Activated CD8-positive, alpha-beta memory T cell treated with anti-CD3 and anti-CD28 coated beads for 4 hours (primary cell): ENCODE measurements at regions not wholly inside any gene's neighbourhood (a gene's known extent, or its start where the extent isn't known, plus 50 kb on each side); places are given as distances from the start of the nearest gene placed in this dataset.
"Not testable (repeated sequence)": the region's sequence is repeated elsewhere in the genome, so short reads cannot be mapped to it uniquely, and the experiment has no call there.

Source experiments
- DNase-seq, 2 donors: peaks; one replicate each; pipeline ENCODE4 v3.0.0-alpha.2; 2020; ENCODE audit warnings: low read depth in 2 of 2

DNA sequence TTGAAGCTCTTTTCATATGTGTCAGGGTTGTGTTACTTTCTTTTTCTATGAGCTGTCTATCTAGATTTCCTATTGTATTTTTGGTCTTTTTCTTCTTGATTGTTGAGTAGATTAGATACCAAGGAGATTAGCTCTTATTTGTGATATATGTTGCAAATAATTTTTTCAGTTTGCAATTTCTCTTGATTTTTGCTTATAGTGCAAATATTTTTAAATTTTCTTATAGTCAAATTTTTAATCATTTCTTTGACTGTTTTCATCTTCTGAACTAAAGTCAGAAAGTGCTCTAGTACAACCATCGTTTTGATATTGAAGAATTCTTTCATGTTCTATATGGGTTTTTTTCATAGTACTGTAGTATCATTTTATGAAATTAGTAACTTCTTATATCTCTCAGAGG, 193.7 kb downstream of the OSTF1 start:
- DNase-seq = no peak

DNA sequence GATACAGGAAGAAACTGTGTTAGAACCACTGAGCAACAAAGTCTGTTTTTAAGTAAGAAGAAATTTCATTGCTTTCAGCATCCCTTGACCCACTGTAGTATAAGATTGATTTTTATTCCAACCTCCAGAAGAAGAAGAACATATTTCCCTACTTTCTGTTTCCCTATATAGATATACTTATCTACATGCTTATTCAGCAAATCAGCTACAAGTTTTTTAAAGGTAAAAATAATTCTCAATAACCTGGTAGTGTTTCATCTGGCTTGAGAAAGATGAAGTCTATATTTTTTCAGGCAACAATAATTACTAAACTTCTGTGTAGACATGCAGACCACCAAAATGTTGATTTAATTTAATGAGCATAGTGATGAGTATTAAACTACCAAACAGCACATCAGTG, 201.0 kb downstream of the OSTF1 start:
- DNase-seq = no peak

DNA sequence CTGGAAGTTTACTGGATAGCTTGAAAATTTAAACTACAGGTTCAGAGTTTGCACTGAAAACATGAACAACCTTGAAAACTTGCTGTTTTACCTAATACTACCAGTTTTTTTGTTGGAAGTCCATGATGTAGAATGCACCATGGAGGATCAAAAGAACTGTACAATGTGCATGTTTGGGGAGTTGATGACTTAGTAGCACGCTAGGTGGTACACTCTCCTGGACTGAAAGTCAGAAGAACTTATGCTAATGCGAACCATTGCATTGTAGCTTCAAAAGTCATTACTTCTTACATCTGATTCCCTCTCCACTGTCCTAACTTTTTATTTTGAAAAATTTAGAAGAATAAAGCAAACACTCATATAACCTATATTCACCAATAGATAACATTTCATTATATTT, 211.0 kb downstream of the OSTF1 start:
- DNase-seq = no peak

DNA sequence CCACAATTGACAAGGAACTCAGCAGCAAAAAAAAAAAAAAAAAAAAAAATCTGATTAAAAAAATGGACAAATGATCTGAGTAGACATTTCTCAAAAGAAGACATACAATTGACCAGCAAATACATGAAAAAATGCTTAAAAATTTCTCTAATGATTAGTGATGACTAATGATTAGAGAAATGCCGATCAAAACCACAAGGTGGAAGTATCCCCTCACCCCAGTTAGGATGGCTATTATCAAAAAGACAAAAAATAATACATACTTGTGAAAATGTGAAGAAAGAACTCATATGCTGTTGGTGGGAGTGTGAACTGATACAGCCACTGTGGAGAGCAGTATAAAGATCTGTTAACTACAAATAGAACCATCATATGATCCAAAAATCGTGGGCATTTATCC, 245.3 kb downstream of the OSTF1 start:
- no peak for DNase-seq

DNA sequence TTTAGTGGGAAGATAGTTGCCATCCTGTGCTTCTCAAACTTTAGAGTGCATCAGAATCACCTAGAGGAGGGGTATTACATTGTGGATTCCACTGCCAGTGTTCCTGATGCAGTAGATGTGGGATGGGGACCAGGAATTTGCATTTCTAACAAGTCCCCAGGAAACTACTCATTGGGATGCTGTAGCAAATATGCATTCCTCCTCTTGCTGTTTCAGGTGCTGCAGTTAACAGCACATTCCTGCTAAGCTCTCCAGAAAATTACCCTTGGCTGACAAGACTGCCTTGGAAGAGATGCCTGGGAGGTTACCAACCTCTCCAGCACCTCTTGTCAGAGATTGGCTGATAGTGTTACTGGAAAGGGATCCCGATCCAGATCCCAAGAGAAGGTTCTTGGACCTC, 270.5 kb downstream of the OSTF1 start:
- DNase-seq = no peak

DNA sequence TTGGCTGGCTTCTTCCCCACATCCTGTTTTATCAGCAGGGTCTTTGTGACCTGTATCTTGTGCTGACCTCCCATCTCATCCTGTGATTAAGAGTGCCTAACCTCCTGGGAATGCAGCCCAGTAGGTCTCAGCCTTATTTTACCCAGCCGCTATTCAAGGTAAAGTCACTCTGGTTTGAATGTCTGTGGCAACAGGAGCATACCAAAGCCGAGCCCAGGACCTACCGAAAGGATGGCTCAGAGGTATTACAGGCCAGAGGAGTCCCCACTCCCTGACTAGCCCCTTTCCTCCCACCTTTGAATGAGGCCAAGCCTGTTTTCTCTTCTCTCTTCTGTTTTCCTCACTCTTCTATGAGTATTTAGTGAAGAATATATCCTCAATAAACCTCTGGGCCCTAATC, 271.3 kb downstream of the OSTF1 start:
- no peak for DNase-seq

DNA sequence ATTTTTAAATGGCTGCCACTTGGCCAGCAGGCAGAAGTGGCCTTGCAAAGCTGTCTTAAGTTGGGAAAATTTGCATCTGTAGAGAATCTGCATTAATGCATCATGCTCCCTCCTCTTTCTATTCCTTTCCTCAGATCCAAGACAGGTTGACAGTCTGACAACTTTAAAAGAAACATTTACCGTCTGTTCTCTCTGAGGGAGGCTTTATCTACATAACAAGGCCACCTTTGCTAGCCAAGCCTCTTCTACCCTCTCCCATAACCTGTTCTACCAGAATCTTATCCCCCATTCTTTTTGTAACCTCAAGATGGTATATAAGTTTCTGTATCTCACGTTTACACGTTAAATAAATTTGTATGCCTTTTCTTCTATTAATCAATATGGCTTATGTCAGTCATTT, 271.9 kb downstream of the OSTF1 start:
- no peak for DNase-seq

DNA sequence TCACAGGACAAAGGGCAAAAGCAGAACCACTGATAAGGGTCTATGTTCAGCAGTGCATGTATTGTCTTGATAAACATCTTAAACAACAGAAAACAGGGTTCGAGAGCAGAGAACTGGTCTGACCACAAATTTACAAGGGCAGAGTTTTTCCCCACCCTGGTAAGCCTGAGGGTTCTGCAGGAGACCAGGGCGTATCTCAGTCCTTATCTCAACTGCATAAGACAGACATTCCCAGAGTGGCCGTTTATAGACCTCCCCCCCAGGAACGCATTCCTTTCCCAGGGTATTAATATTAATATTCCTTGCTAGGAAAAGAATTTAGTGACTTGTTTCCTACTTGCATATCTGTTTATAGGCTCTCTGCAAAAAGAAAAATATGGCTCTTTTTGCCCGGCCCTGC, 274.1 kb downstream of the OSTF1 start:
- not testable (repeated sequence) for DNase-seq

DNA sequence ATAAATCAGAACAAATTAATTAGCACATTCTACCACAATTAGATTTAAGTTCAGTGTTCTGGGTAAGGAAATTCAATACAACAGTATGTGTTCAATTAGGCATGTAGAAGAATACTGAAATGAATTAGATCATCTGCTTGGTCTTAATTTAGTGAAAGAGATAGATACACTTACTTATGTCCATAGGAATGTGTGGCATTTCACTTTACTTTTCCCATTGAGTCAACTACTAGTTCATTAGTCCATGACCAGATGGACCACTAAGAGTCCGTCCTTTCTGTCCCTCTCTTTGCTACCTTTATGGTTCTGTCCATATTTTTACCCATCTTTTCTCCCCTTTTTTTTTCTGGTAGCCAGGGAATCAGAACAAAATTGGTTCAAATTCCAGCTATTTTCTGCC, 276.9 kb downstream of the OSTF1 start:
- DNase-seq = no peak

DNA sequence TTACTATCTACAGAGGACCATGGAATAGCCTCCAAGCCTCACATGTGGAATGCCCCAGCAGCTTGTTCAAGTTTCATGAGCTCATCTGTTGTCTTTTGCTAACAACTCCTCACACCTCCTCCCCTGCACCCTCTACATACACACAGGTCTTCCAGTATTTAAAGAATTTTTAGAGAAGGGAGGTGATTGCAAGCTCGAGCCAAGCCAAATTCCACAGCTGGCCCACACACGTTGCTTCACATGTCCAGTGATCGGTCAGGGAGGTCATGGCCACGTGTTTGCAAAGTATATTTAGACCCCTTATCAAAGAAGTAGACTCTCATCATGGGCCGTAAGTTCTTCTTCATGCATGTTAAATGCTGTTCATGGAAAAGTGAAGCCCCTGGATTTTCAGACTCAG, 281.7 kb downstream of the OSTF1 start:
- no peak for DNase-seq

DNA sequence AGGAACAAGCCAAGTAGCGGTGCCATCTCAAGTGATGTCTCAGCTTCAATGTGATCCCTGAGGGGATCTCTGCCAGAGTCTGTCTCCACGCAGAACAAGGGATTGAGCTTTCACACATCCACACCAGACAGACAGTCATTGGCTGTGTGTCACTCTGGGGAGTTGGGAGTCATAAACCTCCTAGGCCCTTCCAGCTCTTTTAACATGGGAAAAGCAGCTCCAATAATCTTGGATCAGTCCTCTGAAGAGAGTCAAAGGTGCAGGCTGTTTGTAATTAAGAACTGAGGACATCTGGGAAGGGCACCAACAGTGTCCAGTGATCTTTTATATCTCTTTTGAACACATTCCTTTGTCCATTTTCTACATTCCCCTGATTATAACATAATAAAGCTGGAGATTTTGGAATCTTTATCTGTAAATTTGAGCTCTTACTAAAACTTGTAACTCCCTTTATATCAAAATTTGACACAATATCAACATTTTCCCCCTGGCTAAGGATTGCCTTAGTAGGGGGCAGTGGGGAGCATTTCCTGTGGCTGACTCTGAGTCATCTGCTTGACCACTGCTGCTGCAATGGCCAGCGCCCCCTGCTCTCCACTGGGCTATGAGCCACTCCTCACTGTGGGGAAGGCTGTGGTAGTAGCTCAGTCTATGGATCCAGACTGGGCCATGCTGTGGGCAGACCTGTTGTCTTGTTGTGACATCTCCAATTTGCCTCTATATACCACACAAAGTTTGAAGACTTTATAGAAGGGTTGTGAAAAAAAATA, 284.4 kb downstream of the OSTF1 start:
- no peak for DNase-seq

DNA sequence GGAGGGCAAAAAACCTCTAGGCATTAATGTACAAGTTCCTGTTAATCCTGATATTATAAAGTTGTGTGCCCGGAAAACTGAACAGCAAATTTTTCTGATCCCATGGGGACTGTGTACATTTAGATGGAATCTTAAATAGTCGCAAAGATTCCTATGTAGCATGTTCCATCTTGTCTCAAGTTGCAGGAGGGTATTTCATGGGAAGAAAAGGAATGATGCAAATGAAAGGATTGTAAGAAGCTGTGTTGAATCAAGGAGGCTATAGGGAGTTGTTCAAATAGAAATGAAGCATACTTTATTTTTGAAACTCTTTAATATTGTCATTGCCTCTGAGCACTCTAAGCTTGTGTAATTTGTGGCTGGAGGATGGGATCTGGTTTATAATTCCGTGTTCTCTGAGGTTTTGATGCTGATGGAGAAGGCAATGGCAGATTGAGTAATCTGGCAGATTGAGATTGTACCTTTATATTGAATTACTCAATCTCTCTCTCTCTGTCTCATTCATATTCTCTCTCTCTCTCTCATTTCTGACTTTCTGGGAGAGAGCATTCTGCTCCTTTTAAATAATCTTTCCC, 288.5 kb downstream of the OSTF1 start:
- DNase-seq = no peak

DNA sequence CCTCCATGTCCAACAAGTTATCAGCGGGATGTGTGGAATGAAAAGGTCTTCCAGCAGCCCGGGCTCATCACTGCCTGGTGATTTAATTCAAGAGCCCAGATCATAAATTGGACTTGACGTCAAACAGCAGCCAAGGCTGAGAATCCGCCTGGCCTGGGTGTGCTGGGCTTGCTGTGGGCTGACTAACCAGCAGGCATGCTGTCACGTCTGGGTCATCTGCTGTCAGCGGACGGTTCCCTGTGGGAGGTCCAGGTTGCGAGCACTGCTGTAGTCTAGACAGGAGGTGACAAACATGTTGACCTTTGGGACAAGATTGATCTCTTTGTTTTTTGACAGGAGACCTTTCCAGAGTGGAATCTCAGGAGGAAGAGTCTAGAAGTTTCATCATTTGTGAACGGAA, 289.7 kb downstream of the OSTF1 start:
- no peak for DNase-seq

DNA sequence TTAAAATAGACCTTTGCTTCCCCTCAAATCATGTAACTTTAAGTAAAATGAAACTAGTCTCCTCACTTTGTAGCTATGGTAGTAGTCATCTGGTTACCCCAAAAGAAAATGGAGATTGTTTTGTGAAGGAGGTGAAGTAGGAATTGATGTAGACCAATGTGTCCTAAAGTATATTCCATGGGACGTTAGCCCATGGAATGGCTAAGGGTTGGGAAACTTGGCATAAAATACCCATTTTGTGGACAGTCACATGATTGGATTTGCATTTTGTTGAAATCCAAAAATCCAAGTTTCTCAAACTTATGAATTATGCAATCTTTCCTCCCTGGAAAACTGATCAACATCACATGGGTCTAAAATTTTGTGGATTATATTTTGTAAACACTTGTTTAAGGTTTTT, 290.6 kb downstream of the OSTF1 start:
- DNase-seq = no peak

DNA sequence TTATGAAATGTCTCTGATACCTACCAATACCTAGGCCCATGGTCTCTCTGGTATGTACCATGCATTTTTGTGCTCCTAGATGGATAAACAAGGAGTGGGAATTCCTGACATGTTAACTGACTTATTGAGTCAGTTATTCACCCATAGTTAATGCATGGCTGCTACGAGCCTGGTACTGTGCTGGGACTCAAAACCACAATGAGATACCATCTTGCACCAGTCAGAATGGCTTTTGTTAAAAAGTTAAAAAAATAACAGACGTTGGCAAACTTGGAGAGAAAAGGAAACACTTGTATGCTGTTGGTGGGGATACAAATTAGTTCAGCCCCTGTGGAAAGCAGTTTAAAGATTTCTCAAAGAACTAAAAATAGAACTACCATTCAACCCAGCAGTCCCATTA, 293.8 kb downstream of the OSTF1 start:
- no peak for DNase-seq

DNA sequence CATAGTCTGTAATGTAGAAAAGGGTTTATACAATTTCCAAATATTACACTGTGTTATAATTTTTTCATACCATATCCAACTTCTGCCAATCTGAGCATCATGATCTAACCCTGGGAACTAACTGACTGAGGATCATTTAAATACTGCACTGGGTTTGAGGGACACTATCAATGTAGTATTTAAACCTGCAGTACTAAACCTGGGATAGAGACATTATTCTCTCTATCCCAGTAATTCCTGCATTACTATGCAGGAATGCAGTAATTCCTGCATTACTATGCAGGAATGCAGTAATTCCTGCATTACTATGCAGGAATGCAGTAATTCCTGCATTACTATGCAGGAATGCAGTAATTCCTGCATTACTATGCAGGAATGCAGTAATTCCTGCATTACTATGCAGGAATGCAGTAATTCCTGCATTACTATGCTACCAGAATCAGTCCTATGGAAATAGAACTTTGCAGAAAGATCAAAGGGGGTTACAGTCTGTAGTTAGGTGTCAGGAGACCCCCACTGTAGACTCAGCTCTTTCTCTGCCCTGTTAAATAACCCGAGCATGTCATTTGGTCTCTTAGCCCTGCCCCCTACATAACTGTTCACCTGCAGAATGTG, 295.2 kb downstream of the OSTF1 start:
- DNase-seq = not testable (repeated sequence)

DNA sequence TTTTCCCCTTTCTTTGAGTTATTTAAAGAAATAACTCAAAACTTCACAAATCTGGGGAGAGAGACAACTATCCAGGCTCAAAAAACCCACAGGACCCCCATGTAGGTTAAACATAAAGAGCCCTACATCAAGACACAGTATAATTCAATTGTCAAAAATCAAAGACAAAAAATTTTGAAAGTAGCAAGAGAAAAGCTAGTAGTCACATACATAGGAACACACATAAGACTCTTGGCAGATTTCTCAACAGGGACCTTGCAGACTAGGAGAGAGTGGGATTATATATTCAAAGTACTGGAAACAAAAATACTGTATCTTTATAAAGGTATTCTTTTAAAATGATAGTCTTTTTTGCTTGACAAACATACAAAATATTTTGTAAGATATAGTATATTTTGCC, 296.9 kb downstream of the OSTF1 start:
- no peak for DNase-seq

DNA sequence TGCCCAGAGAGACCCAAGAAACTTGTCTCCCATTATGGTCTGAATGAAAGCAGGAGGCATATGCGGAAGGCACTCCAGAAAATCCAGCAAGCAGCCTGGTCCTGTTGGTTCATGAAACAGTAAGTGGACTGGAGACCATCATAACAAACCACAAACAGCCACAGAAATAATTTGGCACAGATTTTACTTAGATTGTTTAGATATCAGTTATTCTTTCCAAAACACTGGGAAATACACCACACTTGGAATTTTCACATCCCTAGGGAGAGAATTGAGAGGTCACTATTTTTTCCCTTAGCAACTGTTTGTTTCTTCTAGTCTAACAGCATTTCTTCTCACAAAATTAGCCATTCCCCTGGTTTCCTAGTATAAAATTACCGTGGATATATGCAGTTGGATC, 300.8 kb downstream of the OSTF1 start:
- no peak for DNase-seq

DNA sequence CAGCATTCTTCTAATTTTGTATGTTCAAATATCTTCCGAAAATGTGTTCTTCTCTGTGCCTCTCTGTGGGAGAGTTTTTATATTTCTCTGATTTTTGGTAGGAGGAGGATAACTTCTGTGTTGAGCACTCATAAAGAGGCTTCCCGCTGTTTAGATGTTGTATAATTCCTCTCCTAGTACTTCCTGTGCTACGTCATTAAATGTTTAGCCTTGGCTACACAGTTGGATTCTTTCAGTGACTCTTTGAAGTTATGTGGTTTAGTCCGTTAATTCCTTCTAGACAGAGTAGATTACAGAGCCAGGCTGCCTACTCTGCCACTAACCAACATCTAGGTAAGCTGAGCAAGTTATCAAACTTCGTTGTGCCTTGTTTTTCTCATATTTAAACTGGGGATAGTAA, 302.6 kb downstream of the OSTF1 start:
- DNase-seq = no peak

DNA sequence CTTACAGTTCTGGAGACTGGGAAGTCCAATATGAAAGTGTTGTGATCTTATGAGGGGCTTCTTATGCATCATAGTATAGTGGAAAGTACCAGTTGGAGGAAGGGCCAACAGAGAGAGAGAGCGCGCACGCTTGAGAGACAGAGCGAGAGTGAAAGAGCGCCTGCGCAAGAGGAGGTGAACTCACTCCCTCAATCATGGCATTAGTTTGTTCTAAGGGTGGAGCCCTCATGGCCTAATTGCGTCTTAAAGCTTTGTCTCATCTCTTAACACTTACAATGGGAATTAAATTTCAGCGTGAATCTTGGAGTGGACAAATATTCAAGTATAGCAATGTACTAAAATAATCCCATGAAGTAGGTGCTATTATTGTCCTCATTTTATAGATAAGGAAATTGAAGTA, 303.2 kb downstream of the OSTF1 start:
- DNase-seq = no peak

DNA sequence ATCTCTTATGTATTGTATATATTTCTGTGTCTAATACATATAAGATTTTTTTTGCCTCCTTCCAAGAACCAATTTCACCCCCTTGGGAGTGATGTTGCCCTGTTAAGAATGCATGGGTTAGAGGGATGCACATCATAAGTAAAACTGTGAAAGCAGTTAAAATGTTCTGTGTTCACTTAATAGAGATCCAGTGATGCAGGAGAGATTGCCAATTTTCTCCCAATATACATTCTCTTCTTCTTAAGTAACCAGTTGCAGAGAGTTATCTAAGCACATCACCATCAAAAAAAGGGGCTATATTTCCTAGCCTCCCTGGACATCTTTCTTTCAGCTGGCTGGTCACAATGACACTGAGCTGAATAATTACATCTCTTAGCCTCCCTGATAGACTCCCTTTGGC, 307.0 kb downstream of the OSTF1 start:
- no peak for DNase-seq

DNA sequence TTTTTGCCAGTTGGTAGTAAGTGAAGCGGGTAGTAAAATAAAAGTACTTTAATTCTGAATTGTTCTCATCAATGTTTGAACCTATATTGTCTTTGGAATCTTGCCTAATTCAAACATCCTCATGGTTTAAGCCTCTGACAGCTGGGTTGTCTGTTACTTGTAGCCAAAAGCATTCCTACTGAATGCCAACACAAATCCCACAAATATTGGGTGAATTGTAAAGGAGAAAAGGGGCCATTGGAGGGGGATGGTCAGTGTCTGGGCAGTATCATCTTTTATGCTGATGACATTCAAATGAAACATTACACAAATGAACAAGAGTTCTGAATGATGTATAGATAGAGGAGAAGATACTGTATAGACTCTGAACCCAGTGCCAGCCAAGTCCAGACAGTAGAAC, 309.5 kb downstream of the OSTF1 start:
- DNase-seq = no peak

DNA sequence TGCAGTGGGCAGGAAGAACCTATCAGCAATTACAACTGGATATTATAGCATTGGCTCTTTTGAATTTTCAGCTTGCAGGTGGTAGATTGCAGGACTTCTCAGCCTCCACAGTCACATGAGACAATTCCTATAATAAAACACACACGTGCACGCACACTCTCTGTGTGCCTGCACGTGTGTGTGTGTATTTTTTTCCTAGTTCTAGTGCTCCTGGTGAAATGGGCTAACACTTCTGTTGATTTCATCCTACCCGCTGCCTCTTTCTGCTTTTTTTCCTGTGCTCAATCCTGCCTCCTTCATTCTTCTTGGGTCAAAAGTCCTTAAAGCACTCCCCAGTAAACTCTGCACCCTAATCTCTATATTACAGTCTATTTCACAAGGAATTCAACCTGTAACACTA, 320.1 kb downstream of the OSTF1 start:
- no peak for DNase-seq

DNA sequence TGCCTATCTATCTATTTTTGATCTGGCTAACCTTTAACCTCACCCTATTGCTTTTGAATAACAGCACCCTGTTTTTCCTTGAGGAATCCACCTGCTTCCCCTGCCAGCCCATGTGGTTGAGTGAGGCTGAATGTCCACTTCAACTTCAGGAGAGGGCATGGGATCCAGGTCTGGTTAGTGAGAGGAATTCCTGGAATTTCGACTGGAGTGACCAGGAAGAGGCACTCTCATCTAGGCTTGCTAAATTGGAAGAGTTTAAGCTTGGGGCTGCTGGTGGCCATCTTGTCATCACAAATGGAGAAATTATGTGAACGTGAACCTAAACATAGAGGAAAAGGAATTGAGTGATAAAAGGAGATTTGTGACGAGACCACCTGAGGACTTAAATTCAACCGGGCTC, 322.1 kb downstream of the OSTF1 start:
- DNase-seq = no peak
